IPS-NIHi11 (cell line): ENCODE measurements at regions not wholly inside any gene's neighbourhood (a gene's known extent, or its start where the extent isn't known, plus 50 kb on each side); places are given as distances from the start of the nearest gene placed in this dataset.

Experiments used
- DNase-seq: peaks from one replicate; pipeline ENCODE4 v3.0.0; 2012; ENCODE audit warnings: mixed read lengths, low spot score

DNA sequence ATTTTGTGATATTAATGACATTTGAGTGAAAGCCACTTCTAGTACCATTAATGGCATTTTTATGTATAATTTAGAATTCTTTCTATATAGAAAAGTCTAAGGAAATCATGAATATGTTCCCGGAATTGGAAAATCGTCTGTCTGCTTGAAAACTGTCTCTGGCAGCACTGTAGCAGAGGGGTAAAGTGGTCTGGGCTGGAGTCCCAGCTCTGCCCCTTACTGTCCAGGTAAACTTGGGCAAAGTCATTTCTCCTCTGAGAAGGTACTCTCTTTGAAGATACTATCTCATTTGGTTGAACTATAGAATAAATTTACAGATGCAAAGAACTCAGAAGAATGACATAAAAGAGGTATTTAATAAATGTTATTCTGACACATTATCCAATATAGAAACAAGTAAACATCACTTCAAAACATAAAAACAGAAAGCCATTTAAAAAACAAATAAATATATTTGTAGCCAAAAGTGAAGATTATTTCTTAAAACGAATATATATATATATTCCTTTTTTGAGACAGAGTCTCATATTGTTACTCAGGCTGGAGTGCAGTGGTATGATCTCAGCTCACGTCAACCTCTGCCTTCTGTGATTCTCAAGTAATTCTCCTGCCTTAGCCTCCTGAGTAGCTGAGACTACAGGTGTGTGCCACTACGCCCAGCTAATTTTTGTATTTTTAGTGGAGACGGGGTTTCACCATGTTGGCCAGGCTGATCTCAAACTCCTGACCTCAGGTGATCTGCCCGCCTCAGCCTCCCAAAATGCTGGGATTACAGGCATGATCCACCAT is 149.8 kb upstream of the ITGA4 start:
- no peak for DNase-seq

DNA sequence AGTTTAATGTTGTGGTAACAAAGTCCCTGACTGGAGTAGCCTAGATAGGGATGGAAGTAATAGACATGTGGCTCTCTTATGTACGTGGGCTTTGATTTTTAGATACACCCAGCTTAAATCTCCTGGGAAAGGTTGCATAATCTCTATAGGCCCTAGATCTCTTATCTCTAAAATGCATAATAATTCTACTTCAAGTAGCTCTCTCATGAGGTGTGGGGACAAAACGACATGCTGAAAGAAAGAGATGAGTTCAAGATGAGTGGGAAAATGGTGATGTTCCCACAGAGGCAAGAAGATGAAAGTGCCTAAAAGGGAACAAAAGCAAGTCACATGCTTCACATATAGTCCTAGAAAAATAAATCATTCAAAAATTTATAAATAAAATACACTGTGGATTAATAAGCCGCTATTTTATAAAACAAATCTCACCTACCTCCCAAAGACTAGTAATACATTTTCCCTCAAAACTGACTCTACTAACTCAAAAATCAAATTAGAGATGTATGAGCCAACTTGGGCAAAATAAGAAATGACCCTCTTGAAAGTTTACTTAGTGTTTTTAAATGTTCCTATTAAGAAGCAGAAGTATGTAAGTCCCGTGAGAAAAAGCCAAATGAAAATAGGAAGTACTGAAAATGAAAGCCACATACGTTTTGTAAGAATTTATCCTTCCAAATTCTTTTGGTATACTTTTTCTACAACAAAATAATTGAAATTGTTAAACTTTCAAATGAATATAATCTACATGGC is 148.2 kb upstream of the ITGA4 start:
- no peak for DNase-seq

DNA sequence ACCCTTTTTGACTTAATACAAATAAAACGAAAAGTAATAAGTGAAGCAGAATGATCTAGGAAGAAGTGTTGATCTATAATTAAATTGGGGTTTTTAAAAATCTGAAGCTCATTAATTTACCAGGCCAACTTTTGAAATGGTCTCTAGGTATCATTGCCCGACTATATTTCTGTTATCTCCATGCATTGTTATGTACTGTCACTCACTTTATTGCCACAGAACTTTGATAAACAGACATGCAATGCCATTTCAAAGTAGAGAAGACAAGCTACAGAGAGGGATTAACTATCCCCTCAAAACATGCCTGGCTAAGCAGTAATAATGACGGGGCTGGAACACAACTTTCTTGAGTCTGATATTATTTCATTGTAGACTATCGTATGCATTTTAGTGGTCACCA is 147.6 kb upstream of the ITGA4 start:
- DNase-seq, result no peak

DNA sequence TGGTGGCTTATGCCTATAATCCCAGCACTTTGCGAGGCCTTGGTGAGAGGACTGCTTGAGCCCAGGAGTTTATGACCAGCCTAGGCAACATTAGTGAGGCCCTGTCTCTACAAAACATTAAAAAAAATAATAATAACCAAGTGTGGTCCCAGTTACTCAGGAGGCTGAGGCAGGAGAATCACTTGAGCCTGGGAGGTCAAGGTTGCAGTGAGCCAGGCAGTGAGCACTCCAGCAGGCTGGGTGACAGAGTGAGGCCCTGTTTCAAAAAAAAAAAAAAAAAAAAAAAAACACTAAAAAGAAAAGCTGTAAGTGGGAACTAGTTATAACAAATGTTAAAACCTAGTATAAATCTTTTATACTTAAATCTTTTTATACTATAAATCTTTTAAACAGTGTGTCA is 146.2 kb upstream of the ITGA4 start:
- no peak for DNase-seq

DNA sequence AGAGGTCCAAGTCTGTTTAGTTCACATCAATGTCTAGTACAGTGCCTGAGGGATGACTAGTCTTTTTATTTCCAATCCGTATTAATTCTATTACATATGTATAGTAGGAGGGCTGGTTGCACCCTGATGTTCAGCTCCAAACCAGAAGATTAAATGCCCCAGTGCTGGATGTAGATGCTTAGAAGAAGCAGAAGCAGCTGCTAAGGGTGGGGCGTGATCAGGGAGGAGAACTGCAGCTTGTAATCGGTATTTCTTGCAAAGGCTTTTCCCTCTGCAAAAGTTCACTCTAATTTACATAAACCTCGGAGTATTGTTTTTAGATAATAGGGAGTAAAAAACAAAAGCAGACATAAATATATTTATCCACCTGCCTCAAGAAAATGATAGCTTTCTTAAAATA is 145.3 kb upstream of the ITGA4 start:
- no peak for DNase-seq

GRCh38 chr2:181312515-181312927 is 144.7 kb upstream of the ITGA4 start:
- DNase-seq, result no peak

- no peak for DNase-seq
Measured at GRCh38 chr2:181313845-181314244, 143.3 kb upstream of the ITGA4 start.

DNA sequence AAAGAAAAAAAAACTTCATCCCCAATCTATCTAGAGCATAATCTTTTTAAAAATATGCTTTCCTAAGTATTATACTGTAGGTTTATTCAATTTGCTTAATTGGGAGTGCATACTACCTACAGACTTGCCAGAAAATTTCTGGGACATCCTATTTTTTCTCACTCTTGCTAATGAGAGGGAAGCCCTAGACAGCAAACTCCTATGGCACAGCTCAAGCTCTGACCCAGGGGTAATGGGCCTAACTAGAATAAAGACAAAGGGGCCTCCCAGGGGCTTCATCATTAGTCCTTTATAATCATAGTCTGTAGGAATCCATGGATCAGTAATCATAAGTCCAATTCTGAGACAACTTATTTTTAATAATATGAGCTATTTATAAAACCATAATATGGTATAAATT is 142.6 kb upstream of the ITGA4 start:
- DNase-seq, result no peak

- no peak for DNase-seq
Measured at GRCh38 chr2:181317511-181317910, 139.7 kb upstream of the ITGA4 start.

DNA sequence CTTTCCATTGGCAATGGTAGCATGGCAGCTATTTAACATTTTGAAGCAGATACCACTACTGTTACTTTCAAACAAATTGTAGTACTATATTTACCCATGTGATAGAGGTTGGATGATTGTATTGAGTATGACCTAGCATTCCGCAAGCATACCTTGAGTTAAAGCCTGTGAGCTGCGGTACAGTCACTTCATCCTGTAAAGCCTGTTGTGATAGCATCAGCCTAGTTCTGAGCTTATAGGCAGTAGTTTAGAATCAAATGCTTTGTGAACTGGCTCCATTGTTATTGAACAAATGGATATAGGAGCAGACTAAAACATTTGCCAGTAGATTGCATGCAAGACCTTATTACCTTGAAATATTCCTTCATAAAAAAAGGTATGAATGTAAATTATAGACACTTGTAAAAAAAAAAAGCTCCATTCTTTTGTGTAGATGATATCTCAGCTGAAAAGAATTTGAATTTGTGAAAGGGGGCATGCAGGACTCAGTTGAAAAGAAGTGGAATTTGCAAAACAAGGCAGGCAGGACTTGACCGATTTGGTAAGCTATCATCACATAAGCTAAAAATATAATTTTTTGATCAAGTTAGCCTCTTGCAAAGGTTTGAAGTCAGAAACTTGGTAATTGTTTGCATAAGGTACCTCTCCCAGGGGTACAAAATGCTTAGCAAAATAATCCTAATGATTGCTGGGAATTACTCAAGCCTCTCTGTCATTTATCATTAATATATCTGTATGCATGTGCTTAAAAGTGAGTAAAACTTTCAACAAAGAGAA is 138.5 kb upstream of the ITGA4 start:
- no peak for DNase-seq

DNA sequence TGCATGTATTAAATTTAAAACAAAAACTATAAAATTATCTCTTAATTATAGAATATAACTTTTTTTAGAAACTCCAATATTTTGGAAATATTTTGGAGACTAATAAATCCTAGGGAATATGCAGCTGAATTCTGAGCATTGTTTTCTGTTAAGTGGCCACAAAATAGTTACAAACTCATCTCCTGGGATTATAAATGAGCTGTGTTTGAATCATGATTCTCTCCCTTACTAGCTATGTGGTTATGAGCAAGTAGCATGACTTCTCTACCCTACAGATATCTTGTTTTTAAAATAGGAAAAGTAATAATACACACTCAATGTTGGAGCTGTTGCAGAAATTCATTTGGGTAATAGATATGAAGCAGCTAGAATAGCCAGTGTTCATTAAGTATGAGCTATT is 137.9 kb upstream of the ITGA4 start:
- DNase-seq, result no peak

GRCh38 chr2:181320638-181321037 is 136.5 kb upstream of the ITGA4 start:
- DNase-seq, result no peak

DNA sequence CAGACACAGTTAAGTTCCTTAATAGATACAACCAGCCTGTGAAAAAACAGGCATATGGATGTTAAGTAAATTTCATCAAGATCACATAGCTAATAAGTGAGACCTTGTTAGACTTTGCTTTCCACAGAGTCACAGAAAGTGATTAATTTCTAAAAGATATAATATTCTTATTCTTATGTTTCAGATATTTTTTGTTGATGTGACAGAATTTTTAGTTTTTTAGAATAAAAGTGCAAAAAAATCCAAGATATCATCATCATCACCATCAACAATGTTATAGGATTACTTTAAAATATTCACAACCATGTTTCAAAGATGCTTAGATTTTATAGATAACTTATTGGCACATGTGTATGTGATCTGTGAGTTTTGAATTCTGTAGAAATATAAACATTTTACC is 132.3 kb upstream of the ITGA4 start:
- DNase-seq, result no peak

GRCh38 chr2:181326661-181327060 is 130.5 kb upstream of the ITGA4 start:
- no peak for DNase-seq

GRCh38 chr2:181330286-181330685 is 126.9 kb upstream of the ITGA4 start:
- no peak for DNase-seq

DNA sequence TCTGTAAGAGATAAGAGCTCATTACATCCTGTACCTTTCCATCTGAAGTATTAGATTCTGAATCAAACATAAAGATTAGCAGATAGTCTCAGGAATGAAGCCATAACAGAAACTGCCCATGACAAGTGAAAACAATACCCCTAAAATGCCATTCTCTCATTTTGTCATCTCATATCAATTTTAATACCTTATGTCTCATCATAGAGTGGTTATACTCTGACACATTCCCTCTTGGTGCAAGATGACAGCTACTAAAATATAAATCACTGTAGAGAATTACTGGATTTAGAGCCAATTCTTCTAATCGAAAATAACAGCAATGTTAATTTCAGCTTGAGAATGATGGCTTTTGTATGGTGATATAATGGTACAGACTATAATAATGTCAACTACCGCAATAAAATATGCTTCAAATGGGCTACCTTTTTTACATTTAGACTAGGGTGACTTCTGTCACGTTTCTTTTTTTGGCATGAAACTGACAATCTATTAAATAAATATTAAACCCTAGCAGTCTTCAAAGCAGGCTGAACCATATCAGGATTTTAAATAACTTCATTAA is 125.1 kb upstream of the ITGA4 start:
- DNase-seq, result no peak

GRCh38 chr2:181334158-181334826 is 122.9 kb upstream of the ITGA4 start:
- no peak for DNase-seq

DNA sequence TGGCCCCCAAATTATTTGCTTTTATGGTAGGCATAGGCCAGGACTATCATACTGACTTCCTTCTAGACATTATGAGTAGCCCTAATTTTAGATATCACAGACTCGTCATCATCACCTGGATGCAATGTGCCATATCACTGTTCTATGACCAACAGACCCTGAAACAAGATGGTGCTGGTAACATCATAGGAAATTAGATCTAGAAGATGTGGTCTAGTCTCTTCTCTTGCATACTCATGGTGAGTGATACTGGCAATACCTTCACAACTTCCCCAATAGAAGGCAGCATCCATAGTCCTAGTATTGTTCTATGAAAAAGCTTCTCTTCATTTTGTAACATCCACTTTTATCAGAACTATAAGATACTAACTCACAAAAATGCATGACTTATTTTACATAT is 116.3 kb upstream of the ITGA4 start:
- DNase-seq, result no peak

DNA sequence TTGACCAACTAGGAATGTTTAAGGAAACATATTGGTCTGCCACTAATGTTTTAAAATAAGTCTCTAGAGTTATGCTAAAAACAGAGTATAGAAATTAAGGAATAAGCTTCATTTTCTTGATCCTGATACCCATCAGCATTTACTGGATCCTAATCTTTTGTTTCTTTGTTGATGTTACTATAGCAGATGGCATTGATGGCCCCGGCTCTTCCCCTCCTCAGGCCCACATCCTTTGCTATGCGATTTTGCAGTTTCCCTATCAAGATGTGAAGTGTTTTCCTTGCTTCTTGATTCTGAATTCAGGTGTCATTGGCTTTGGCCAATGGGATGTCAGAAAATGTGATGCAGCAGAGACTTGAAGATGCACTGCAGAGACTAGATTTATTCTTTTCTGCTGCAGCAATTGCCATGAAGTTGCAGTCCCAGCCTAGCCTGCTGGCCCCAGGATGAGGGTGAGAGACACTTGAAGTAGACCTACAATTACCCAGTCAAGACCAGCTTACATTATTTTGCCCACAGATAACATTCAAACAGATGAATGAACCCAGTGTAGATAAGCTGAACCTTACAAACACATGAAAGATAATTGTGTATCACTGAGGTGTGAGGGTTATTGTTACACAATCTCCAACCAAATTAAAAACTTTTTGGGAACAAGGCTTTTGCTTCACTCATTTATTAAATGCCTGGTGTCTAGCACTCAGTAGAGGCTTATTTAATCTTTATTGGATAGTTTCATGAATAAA is 115.2 kb upstream of the ITGA4 start:
- DNase-seq, result no peak

DNA sequence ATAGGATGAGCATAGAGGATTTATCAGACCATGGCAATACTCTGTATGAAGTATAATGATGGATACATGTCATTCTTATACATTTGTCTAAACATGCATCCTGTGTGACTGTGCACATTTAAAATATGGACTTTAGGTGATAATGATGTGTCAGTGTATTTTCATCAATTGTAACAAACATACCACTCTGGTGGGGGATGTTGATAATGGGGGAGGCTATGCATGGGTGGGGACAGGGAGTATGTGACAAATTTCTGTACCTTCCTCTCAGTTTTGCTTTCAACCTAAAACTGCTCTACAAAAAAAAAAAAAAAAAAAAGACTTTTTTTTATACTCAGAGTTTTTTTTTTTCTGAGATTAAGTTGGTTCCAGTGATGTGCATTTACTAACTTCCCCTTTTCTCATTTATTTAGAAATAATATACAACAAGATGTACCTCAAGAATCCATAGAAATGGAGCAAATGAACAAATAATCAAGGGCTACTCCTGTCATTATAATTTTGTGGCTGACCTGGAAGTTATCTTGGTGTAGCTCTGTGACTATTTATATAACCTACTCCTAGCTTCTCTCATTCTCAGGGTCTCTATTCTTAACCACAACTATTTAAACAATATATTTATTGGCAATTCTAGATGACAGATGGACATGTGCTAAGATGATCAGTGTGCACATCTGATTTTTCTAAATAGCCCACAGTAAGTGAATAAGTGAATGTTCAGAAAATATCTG is 108.9 kb upstream of the ITGA4 start:
- no peak for DNase-seq

- DNase-seq, result no peak
Measured at GRCh38 chr2:181352158-181352557, 105.0 kb upstream of the ITGA4 start.
